ENCODE measurements at regions not wholly inside any gene's neighbourhood (a gene's known extent, or its start where the extent isn't known, plus 50 kb on each side); places are given as distances from the start of the nearest gene placed in this dataset.

GRCh38 chr4:189511581-189511980 is 429.1 kb upstream of the FRG1 start:
- H3K4me3 ChIP-seq (ENCODE audit: control insufficient read depth, low read depth, low read length), result no peak overlapping the region
- TF ChIP-seq CTCF (conservative IDR thresholded peaks at IDR 0.05; ENCODE audit: control insufficient read depth, insufficient read depth, low read depth, low read length), result no peak
- no peak for DNase-seq (ENCODE audit: low read depth)

GRCh38 chr4:189513421-189513820 is 427.3 kb upstream of the FRG1 start:
- TF ChIP-seq CTCF (conservative IDR thresholded peaks at IDR 0.05; ENCODE audit: control insufficient read depth, insufficient read depth, low read depth, low read length), result no peak
- no peak overlapping the region for H3K4me3 ChIP-seq (ENCODE audit: control insufficient read depth, low read depth, low read length)
- DNase-seq (ENCODE audit: low read depth), result no peak

GRCh38 chr4:189514209-189514608 is 426.5 kb upstream of the FRG1 start:
- H3K4me3 ChIP-seq (ENCODE audit: control insufficient read depth, low read depth, low read length), result no peak overlapping the region
- TF ChIP-seq CTCF (conservative IDR thresholded peaks at IDR 0.05; ENCODE audit: control insufficient read depth, insufficient read depth, low read depth, low read length), result no peak
- no peak for DNase-seq (ENCODE audit: low read depth)

DNA sequence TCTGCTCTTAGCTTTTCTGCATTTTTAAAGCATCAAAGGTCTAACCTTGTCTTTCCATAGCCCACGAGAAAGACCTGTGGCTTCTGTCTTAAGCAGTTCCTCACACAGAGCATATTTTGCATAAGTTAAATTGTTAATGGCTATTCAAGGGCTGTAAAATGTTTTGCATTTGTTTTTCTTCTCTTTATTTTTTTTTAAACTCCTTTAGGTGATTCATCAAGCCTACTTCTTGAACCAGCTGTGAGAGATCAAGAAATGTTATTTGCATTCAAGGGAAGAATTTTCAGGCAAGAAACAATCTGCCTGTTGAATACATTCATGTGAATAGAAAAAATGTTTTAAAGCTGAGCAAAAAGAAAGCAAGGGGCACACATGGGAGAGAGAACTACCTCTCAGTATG is 423.8 kb upstream of the FRG1 start:
- no peak for DNase-seq (ENCODE audit: low read depth)
- no peak for TF ChIP-seq CTCF (conservative IDR thresholded peaks at IDR 0.05; ENCODE audit: control insufficient read depth, insufficient read depth, low read depth, low read length)
- no peak overlapping the region for H3K4me3 ChIP-seq (ENCODE audit: control insufficient read depth, low read depth, low read length)

DNA sequence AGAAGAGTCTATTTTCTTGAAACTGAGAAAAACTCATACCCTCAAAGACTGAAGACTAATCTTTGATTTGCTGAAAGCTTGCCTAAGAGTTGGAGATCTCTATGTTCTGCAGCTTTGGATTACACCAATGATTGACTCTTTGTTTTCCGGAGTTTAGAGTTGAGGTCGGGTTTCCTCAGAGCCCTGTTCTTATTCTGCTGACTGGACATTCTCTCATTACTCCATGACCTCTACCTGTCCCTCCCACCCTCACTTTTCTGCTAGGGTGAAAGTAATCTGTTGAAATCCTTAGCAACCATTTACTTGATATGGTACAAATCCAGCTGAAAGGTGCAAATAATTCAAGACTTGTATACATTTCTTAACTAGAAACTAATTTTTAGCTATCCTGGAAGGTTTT is 421.5 kb upstream of the FRG1 start:
- H3K4me3 ChIP-seq (ENCODE audit: control insufficient read depth, low read depth, low read length), result no peak overlapping the region
- no peak for DNase-seq (ENCODE audit: low read depth)
- no peak for TF ChIP-seq CTCF (conservative IDR thresholded peaks at IDR 0.05; ENCODE audit: control insufficient read depth, insufficient read depth, low read depth, low read length)

DNA sequence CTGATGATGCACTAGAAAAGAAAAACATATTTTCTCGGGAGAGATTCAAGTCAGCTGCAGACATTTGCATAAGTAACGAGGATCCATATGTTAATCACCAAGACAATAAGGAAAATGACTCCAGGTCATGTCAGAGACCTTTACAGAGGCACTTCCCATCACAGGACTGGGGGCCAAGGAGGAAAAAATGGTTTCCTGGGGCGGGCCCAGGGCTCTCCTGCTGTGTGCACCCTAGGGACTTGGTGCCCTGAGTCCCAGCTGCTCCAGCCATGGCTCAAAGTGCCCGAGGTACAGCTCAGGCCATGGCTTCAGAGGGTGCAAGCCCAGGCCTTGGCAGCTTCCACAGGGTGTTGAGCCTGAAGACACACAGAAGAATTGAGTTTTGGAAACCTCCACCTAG is 415.4 kb upstream of the FRG1 start:
- no peak for DNase-seq (ENCODE audit: low read depth)
- TF ChIP-seq CTCF (conservative IDR thresholded peaks at IDR 0.05; ENCODE audit: control insufficient read depth, insufficient read depth, low read depth, low read length), result no peak
- H3K4me3 ChIP-seq (ENCODE audit: control insufficient read depth, low read depth, low read length), result no peak overlapping the region

GRCh38 chr4:189530848-189531247 is 409.8 kb upstream of the FRG1 start:
- no peak for TF ChIP-seq CTCF (conservative IDR thresholded peaks at IDR 0.05; ENCODE audit: control insufficient read depth, insufficient read depth, low read depth, low read length)
- no peak overlapping the region for H3K4me3 ChIP-seq (ENCODE audit: control insufficient read depth, low read depth, low read length)
- no peak for DNase-seq (ENCODE audit: low read depth)
